Glomerular visceral epithelial cell (primary cell): ENCODE measurements at regions not wholly inside any gene's neighbourhood (a gene's known extent, or its start where the extent isn't known, plus 50 kb on each side); places are given as distances from the start of the nearest gene placed in this dataset.
"Not testable (repeated sequence)": the region's sequence is repeated elsewhere in the genome, so short reads cannot be mapped to it uniquely, and the experiment has no call there.

Experiments used
- DNase-seq: peaks from one replicate; pipeline ENCODE4 v3.0.0-alpha.2; 2016; ENCODE audit errors: extremely low spot score

GRCh38 chr4:57184378-57185029 lies 74.3 kb upstream of the IGFBP7 start:
- peak; percentile 9 for DNase-seq

- DNase-seq: no peak
Measured at GRCh38 chr4:57182132-57182874, 72.1 kb upstream of the IGFBP7 start.

DNA sequence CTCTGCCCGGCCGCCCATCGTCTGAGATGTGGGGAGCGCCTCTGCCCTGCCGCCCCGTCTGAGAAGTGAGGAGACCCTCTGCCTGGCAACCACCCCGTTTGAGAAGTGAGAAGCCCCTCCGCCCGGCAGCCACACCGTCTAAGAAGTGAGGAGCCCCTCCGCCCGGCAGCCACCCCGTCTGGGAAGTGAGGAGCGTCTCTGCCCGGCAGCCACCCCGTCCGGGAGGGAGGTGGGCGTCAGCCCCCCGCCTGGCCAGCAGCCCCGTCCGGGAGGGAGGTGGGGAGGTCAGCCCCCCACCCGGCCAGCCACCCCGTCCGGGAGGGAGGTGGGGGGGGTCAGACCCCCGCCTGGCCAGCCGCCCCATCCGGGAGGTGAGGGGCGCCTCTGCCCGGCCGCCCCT lies 63.0 kb upstream of the IGFBP7 start:
- not testable (repeated sequence) for DNase-seq

- DNase-seq: no peak
Measured at GRCh38 chr4:57172065-57172464, 61.9 kb upstream of the IGFBP7 start.

- no peak for DNase-seq
Measured at GRCh38 chr4:57168982-57169381, 58.8 kb upstream of the IGFBP7 start.

- DNase-seq: peak; percentile 88
Measured at GRCh38 chr4:57163530-57164459, 53.6 kb upstream of the IGFBP7 start.

DNA sequence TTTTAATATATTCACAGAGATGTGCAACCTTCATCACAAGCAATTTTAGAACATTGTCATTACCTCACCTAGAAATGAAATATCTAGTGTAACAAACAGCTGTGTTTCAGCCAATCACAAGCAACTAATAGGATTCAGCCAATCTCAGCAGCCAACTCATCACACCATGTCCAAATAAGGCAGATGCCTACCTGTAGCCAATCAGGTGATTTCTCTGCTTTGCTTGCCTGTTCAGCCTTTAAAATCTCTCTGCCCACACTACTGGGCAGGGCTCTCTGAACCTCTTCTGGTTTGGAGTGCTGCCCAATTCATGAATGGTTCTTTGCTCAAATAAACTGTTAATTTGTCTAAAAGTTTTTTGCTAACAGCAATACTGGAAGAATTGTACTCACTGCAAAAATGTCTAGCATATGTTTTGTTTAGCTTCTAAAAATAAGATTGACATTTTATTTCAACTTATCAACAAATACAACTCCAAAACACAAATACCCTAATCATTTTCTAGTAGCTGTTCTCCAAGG lies 52.4 kb upstream of the IGFBP7 start:
- DNase-seq: no peak
